Memory B cell (primary cell): ENCODE measurements at regions not wholly inside any gene's neighbourhood (a gene's known extent, or its start where the extent isn't known, plus 50 kb on each side); places are given as distances from the start of the nearest gene placed in this dataset.
"Not testable (repeated sequence)": the region's sequence is repeated elsewhere in the genome, so short reads cannot be mapped to it uniquely, and the experiment has no call there.

Experiments used
- ATAC-seq: fragments of 150-1000 bp; cut with Tn5 transposase; 2 replicates; pipeline ENCODE4 v1.10.0; 2021; ENCODE audit warnings: low read depth, mild to moderate bottlenecking, moderate library complexity
- DNase-seq, 2 donors: peaks; one replicate each; pipeline ENCODE4 v3.0.0; 2022; ENCODE audit warnings: low spot score in 2 of 2
- H3K27ac Mint-ChIP-seq: one replicate; pipeline ENCODE4 v1.8.0; 2022; ENCODE audit warnings: mild to moderate bottlenecking, moderate library complexity, mixed read lengths
- H3K27me3 Mint-ChIP-seq: one replicate; pipeline ENCODE4 v1.8.0; 2022; ENCODE audit warnings: mixed read lengths
- H3K36me3 Mint-ChIP-seq: one replicate; pipeline ENCODE4 v1.8.0; 2022; ENCODE audit warnings: mild to moderate bottlenecking, mixed read lengths
- H3K4me1 Mint-ChIP-seq: one replicate; pipeline ENCODE4 v1.8.0; 2022; ENCODE audit warnings: mixed read lengths
- H3K4me3 Mint-ChIP-seq: one replicate; pipeline ENCODE4 v1.8.0; 2022; ENCODE audit warnings: mild to moderate bottlenecking, moderate library complexity, mixed read lengths
- H3K9me3 Mint-ChIP-seq: one replicate; pipeline ENCODE4 v1.8.0; 2022; ENCODE audit warnings: mixed read lengths

- H3K27me3 Mint-ChIP-seq = peaks cover 2% of the 10 kb centered on the region
- ATAC-seq = no peak
- H3K27ac Mint-ChIP-seq = no peak overlapping the region
- no peak overlapping the region for H3K4me3 Mint-ChIP-seq
- peaks cover 6% of the 10 kb centered on the region for H3K9me3 Mint-ChIP-seq
- DNase-seq = no peak
- no peaks in the 10 kb centered on the region for H3K4me1 Mint-ChIP-seq
- H3K36me3 Mint-ChIP-seq = no peaks in the 10 kb centered on the region
Observed at GRCh38 chr12:115813256-115813655, 464.2 kb downstream of the MED13L start.

GRCh38 chr12:115811929-115812328 is 465.6 kb downstream of the MED13L start:
- H3K4me3 Mint-ChIP-seq = no peak overlapping the region
- no peak overlapping the region for H3K27ac Mint-ChIP-seq
- ATAC-seq (no peak), DNase-seq (no peak)
- no peaks in the 10 kb centered on the region for H3K36me3 Mint-ChIP-seq
- H3K9me3 Mint-ChIP-seq = peaks cover 6% of the 10 kb centered on the region
- H3K27me3 Mint-ChIP-seq = peaks cover 2% of the 10 kb centered on the region
- no peaks in the 10 kb centered on the region for H3K4me1 Mint-ChIP-seq

- no peak for ATAC-seq
- Mint-ChIP-seq H3K9me3 (peaks cover 7% of the 10 kb centered on the region), H3K4me3 (no peak overlapping the region), H3K36me3 (no peaks in the 10 kb centered on the region), H3K27me3 (peaks cover 4% of the 10 kb centered on the region), H3K27ac (no peak overlapping the region), H3K4me1 (no peaks in the 10 kb centered on the region)
- DNase-seq = no peak
Observed at GRCh38 chr12:115811045-115811444, 466.4 kb downstream of the MED13L start.

GRCh38 chr12:115810122-115810901 is 467.2 kb downstream of the MED13L start:
- no peaks in the 10 kb centered on the region for H3K36me3 Mint-ChIP-seq

GRCh38 chr12:115806000-115806399 is 471.5 kb downstream of the MED13L start:
- ATAC-seq = no peak
- peaks cover 4% of the 10 kb centered on the region for H3K27me3 Mint-ChIP-seq
- no peaks in the 10 kb centered on the region for H3K4me1 Mint-ChIP-seq
- no peak overlapping the region for H3K27ac Mint-ChIP-seq
- DNase-seq = no peak
- no peak overlapping the region for H3K4me3 Mint-ChIP-seq
- H3K36me3 Mint-ChIP-seq = no peaks in the 10 kb centered on the region
- peaks cover 4% of the 10 kb centered on the region for H3K9me3 Mint-ChIP-seq

More at GRCh38 chr12:115810122-115810901, 467.2 kb downstream of the MED13L start:
- Mint-ChIP-seq H3K4me3 (no peak overlapping the region), H3K9me3 (peaks cover 8% of the 10 kb centered on the region), H3K4me1 (no peaks in the 10 kb centered on the region), H3K27me3 (peaks cover 4% of the 10 kb centered on the region), H3K27ac (no peak overlapping the region)
- ATAC-seq (no peak), DNase-seq (no peak)

GRCh38 chr12:115802767-115803166 is 474.7 kb downstream of the MED13L start:
- no peak for ATAC-seq
- H3K9me3 Mint-ChIP-seq = peaks cover 4% of the 10 kb centered on the region
- peaks cover 4% of the 10 kb centered on the region for H3K27me3 Mint-ChIP-seq
- H3K4me1 Mint-ChIP-seq = no peaks in the 10 kb centered on the region
- no peak for DNase-seq
- H3K27ac Mint-ChIP-seq = no peak overlapping the region
- H3K36me3 Mint-ChIP-seq = no peaks in the 10 kb centered on the region
- no peak overlapping the region for H3K4me3 Mint-ChIP-seq

- no peak overlapping the region for H3K4me3 Mint-ChIP-seq
Observed at GRCh38 chr12:115801871-115802270, 475.6 kb downstream of the MED13L start.

GRCh38 chr12:115799610-115800009 is 477.9 kb downstream of the MED13L start:
- Mint-ChIP-seq H3K36me3 (no peaks in the 10 kb centered on the region), H3K4me1 (no peaks in the 10 kb centered on the region), H3K27me3 (peaks cover 6% of the 10 kb centered on the region), H3K9me3 (peaks cover 2% of the 10 kb centered on the region), H3K27ac (no peak overlapping the region), H3K4me3 (no peak overlapping the region)
- DNase-seq (no peak), ATAC-seq (no peak)

More at GRCh38 chr12:115801871-115802270, 475.6 kb downstream of the MED13L start:
- ATAC-seq (no peak), DNase-seq (no peak)
- H3K9me3 Mint-ChIP-seq = peaks cover 4% of the 10 kb centered on the region
- peaks cover 4% of the 10 kb centered on the region for H3K27me3 Mint-ChIP-seq
- no peaks in the 10 kb centered on the region for H3K36me3 Mint-ChIP-seq
- no peak overlapping the region for H3K27ac Mint-ChIP-seq
- H3K4me1 Mint-ChIP-seq = no peaks in the 10 kb centered on the region

- no peak overlapping the region for H3K27ac Mint-ChIP-seq
- H3K9me3 Mint-ChIP-seq = peaks cover 5% of the 10 kb centered on the region
- H3K27me3 Mint-ChIP-seq = peaks cover 8% of the 10 kb centered on the region
- H3K4me3 Mint-ChIP-seq = no peak overlapping the region
- DNase-seq (no peak), ATAC-seq (no peak)
- no peaks in the 10 kb centered on the region for H3K36me3 Mint-ChIP-seq
- H3K4me1 Mint-ChIP-seq = no peaks in the 10 kb centered on the region
Observed at GRCh38 chr12:115798309-115798917, 479.1 kb downstream of the MED13L start.

GRCh38 chr12:115794659-115795081 is 482.8 kb downstream of the MED13L start:
- DNase-seq (no peak), ATAC-seq (no peak)
- peaks cover 8% of the 10 kb centered on the region for H3K27me3 Mint-ChIP-seq
- H3K4me3 Mint-ChIP-seq = no peak overlapping the region
- H3K27ac Mint-ChIP-seq = no peak overlapping the region
- no peaks in the 10 kb centered on the region for H3K36me3 Mint-ChIP-seq
- H3K4me1 Mint-ChIP-seq = no peaks in the 10 kb centered on the region
- H3K9me3 Mint-ChIP-seq = peaks cover 4% of the 10 kb centered on the region

GRCh38 chr12:115791331-115791730 is 486.2 kb downstream of the MED13L start:
- no peaks in the 10 kb centered on the region for H3K36me3 Mint-ChIP-seq
- peaks cover 8% of the 10 kb centered on the region for H3K27me3 Mint-ChIP-seq
- peaks cover 4% of the 10 kb centered on the region for H3K9me3 Mint-ChIP-seq
- no peak overlapping the region for H3K4me3 Mint-ChIP-seq
- DNase-seq (no peak), ATAC-seq (no peak)
- H3K4me1 Mint-ChIP-seq = no peaks in the 10 kb centered on the region
- no peak overlapping the region for H3K27ac Mint-ChIP-seq

GRCh38 chr12:115790526-115790925 is 487.0 kb downstream of the MED13L start:
- Mint-ChIP-seq H3K27me3 (peaks cover 7% of the 10 kb centered on the region), H3K4me1 (no peaks in the 10 kb centered on the region), H3K4me3 (no peak overlapping the region), H3K36me3 (no peaks in the 10 kb centered on the region), H3K27ac (no peak overlapping the region), H3K9me3 (peaks cover 2% of the 10 kb centered on the region)
- DNase-seq (no peak), ATAC-seq (no peak)

- ATAC-seq, H3K27ac Mint-ChIP-seq, H3K9me3 Mint-ChIP-seq, H3K36me3 Mint-ChIP-seq, H3K27me3 Mint-ChIP-seq, DNase-seq, H3K4me3 Mint-ChIP-seq, H3K4me1 Mint-ChIP-seq: not testable (repeated sequence)
Observed at GRCh38 chr12:115786490-115786889, 491.0 kb downstream of the MED13L start.

GRCh38 chr12:115785548-115785947 is 491.9 kb downstream of the MED13L start:
- Mint-ChIP-seq H3K27ac (no peak overlapping the region), H3K4me1 (no peaks in the 10 kb centered on the region), H3K4me3 (no peak overlapping the region), H3K27me3 (no peaks in the 10 kb centered on the region), H3K9me3 (peaks cover 3% of the 10 kb centered on the region), H3K36me3 (no peaks in the 10 kb centered on the region)
- DNase-seq = no peak
- ATAC-seq = no peak

GRCh38 chr12:115776399-115776798 is 501.1 kb downstream of the MED13L start:
- Mint-ChIP-seq H3K4me1 (peaks cover 3% of the 10 kb centered on the region), H3K4me3 (no peak overlapping the region), H3K36me3 (no peaks in the 10 kb centered on the region), H3K9me3 (peaks cover 7% of the 10 kb centered on the region), H3K27ac (no peak overlapping the region), H3K27me3 (peaks cover 2% of the 10 kb centered on the region)
- DNase-seq (no peak), ATAC-seq (no peak)
